AG04449 (cell line): ENCODE measurements at regions not wholly inside any gene's neighbourhood (a gene's known extent, or its start where the extent isn't known, plus 50 kb on each side); places are given as distances from the start of the nearest gene placed in this dataset.

Experiments used
- CTCF ChIA-PET: fragments of 350-600 bp; formaldehyde crosslinking; extraction: SDS; loops from one replicate; lab custom pipeline; 2021; ENCODE audit warnings: antibody characterized with exemption; lab: Yijun Ruan, JAX
- POLR2A ChIA-PET: fragments of 400-600, 350-600 bp; formaldehyde crosslinking; extraction: SDS; loops from one replicate; lab custom pipeline; 2020; ENCODE audit warnings: antibody characterized with exemption, inconsistent platforms; lab: Yijun Ruan, JAX
- DNase-seq: peaks from one replicate; pipeline ENCODE4 v3.0.0-alpha.2; 2010; ENCODE audit warnings: low read depth, low spot score
- H3K4me3 ChIP-seq: 2 replicates; pipeline ENCODE4 v1.5.1; 2011; ENCODE audit warnings: low read depth, mild to moderate bottlenecking, control low read depth, low read length
- CTCF ChIP-seq: IDR thresholded peaks from one replicate; pipeline ENCODE4 v1.5.1; 2011; ENCODE audit warnings: mild to moderate bottlenecking, moderate library complexity, low read length, control low read depth, inconsistent platforms; ENCODE audit not compliant: insufficient read depth; ENCODE audit errors: missing control alignments

DNA sequence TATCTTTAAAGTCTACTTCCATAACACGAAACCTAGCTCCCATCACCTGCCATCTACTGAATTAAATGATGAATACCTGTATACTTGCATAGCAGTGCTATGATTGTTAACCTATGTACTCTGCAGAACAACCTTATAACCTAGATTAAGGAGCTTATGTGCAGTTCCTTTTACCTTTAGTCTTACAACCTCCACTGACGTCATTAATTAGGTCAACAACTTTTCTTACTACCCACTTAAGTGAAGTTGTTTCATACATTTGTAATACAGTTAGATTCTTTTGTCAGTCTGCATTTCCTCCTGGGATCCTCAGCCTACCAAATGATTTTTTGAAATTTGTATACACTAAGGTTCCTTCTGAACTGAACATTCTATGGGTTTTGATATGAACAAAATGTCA lies 1082.3 kb downstream of the SUCLG1 start:
- no peak overlapping the region for H3K4me3 ChIP-seq
- no peak for TF ChIP-seq CTCF
- DNase-seq: no peak
- CTCF ChIA-PET: no interaction called here
- POLR2A ChIA-PET: no interaction called here

GRCh38 chr2:83370419-83370762 lies 1088.7 kb downstream of the SUCLG1 start:
- no peak for DNase-seq
- TF ChIP-seq CTCF: no peak
- no peak overlapping the region for H3K4me3 ChIP-seq
- ChIA-PET POLR2A (no interaction called here), CTCF (no interaction called here)

DNA sequence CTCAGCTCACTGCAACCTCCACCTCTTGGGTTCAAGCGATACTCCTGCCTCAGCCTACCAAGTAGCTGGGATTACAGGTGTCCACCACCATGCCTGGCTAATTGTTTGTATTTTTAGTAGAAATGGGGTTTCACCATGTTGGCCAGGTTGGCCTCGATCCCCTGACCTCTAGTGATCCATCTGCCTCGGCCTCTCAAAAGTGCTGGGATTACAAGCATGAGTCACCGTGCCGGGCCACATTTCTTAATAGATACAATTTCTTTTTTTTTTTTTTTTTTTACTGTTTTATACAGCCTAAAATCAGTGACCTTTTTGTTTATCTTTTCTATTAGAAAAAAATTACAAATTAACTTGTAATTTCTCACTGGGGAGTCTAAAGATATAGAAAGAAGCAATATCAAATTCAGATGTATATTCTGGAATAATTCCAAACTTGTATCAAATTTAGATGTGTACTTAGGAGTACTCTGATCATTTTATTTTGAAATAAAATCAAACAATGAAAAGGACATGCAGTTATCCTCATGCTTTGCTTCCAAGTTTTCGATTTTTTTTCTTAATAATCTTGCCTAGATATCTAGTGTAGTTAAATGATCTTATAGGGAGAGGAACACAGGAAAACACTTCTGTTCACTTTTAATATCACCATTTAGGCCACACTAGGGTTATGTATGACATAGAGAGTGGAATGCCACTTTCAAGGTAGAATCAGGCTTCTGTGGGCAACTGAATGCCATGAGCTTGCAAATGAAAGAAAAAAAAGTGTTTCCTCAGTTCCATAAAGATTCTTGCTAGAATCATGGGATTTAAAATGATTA lies 1089.3 kb downstream of the SUCLG1 start:
- no peak overlapping the region for H3K4me3 ChIP-seq
- TF ChIP-seq CTCF: no peak
- DNase-seq: no peak
- CTCF ChIA-PET: no interaction called here
- POLR2A ChIA-PET: no interaction called here

DNA sequence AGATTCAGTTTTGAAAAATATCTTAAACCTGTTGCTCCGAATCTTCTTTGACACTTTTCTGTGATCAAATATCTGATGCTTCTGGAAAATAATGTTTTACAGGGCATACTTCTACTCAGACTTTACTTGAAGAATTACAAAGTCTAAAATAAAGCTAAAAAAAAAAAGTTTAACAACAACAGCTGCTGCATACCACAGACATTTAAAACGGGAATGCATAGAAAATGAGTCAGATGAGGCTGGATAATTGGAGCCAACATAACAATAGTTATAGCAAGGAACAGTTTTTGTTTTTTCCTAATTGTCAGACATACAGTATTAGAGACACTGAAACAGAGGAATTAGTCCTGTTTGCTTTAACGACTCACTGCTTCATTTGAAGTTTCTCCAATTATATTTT lies 1090.2 kb downstream of the SUCLG1 start:
- CTCF ChIA-PET: no interaction called here
- TF ChIP-seq CTCF: no peak
- no peak overlapping the region for H3K4me3 ChIP-seq
- POLR2A ChIA-PET: interaction anchor here (0.7 kb wide), 1 partner anchor 227 kb away, joined by 4 read pairs; no protein-coding TSS in a partner anchor
- peak; percentile 19 for DNase-seq

GRCh38 chr2:83368461-83368860 lies 1090.6 kb downstream of the SUCLG1 start:
- POLR2A ChIA-PET: interaction anchor here (0.7 kb wide), 1 partner anchor 228 kb away, joined by 4 read pairs; no protein-coding TSS in a partner anchor
- CTCF ChIA-PET: no interaction called here
- H3K4me3 ChIP-seq: no peak overlapping the region
- DNase-seq: no peak
- no peak for TF ChIP-seq CTCF

GRCh38 chr2:83365476-83365875 lies 1093.6 kb downstream of the SUCLG1 start:
- no peak overlapping the region for H3K4me3 ChIP-seq
- no peak for DNase-seq
- no peak for TF ChIP-seq CTCF
- CTCF ChIA-PET: no interaction called here
- POLR2A ChIA-PET: no interaction called here
